ENCODE measurements at regions not wholly inside any gene's neighbourhood (a gene's known extent, or its start where the extent isn't known, plus 50 kb on each side); places are given as distances from the start of the nearest gene placed in this dataset.
"Not testable (repeated sequence)": the region's sequence is repeated elsewhere in the genome, so short reads cannot be mapped to it uniquely, and the experiment has no call there.

DNA sequence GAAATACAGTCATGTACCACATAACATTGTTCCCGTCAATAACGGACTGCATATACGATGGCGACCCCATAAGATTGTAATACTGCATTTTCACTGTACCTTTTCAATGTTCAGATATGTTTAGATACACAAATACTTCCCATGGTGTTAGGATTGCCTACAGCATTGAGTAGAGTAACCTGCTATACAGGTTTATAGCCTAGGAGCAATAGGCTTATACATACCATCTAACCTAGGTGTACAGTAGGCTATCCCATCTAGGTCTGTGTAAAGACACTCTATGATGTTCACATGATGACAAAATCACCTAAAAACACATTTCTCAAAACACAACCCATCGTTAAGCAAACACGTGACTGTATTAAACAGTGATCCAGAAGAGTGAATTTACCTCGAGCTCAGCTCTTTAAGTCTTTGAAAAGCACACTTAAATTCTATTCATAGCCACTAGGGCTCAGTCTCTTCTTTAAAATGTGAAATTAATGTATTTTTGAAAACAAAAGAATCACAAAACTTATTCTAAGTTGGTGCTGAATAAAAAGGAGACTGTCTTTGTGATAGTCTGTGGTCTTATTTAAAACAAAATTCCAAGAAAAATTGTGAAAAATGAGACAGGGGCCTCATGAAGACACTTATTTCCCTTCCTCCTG is 239.1 kb upstream of the ARID2 start:
- no peak for DNase-seq

DNA sequence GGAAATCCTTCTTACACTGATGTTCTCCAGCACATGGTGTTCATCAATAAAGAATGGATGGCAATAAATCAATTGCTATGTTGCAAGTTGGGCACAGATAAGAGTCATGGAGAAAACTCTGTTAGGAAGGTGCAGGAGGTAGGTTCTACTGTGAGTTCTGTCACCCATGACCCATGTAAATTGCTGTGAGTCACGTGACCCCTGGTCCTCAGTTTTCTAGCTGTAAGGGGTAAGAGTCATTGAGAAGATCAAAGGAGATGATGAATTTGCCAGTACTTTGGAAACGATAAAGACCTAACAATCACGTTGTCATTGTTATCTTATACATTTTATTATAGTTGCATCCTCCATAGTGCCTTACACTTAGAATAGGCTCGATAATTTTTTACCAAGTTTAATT is 235.2 kb upstream of the ARID2 start:
- DNase-seq, result no peak

DNA sequence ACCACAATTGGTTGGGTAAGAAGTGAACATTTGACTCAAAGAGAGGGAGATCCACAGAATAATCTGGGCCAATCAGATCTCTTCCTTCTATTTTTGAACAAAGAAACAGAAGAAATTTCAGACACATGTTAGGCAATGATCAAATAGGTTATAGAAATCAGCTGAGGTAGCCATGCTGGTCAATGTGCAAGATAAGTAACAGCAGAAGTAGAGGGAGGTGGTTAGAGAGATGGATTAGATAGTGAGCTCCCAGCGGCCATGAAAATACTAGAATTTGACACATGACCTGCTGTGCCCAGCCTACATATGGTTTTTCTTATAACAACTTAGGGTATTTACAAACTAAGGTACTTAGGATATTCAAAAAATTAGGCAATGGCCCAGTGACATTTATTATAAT is 230.9 kb upstream of the ARID2 start:
- no peak for DNase-seq

DNA sequence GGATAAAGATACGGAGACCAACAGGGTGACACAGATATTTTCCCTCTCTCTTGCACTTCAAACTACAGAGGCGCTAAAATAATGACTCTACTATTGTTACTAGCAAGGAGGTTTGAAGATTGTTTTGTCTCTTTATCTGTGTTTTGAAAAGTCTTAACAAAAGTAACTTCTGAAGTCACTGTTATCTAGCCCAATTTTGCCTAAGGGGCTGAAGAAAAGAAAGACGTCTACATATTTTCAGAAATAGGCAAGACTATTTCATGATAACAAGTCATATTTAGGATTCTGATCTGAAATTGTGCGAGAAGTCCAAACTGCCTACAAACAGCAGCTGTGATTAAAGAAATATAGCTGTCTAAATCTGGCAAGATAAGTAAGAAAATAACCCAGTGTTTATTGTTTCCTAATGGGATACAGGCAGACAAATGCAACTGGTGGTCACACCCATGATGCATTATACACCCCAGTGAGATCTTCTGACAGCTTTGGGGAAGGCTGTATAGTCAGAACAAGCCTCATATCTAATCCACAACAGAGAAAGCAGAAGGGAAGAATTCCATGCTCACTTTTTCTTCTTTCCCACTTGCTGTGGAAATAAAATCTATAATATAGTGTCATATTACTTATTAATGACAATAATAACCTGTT is 226.9 kb upstream of the ARID2 start:
- no peak for DNase-seq

DNA sequence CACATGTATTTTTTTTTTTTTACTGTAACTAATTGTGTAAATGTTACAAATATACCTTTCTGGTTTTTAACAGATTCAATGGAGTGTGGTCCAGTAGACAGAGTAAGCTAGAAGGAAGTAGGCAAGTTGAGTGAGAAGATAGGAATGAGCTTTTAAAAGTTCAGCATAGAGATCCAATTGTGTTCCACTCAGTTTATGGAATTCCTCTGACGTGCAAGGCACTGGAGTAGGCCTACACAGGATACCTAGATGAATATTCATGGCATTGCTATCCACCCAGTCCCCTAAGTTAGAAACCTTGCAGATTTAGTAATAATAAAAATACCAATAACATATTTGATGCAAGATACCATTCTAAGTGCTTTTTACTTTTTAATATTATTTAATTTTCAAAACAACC is 225.6 kb upstream of the ARID2 start:
- no peak for DNase-seq

DNA sequence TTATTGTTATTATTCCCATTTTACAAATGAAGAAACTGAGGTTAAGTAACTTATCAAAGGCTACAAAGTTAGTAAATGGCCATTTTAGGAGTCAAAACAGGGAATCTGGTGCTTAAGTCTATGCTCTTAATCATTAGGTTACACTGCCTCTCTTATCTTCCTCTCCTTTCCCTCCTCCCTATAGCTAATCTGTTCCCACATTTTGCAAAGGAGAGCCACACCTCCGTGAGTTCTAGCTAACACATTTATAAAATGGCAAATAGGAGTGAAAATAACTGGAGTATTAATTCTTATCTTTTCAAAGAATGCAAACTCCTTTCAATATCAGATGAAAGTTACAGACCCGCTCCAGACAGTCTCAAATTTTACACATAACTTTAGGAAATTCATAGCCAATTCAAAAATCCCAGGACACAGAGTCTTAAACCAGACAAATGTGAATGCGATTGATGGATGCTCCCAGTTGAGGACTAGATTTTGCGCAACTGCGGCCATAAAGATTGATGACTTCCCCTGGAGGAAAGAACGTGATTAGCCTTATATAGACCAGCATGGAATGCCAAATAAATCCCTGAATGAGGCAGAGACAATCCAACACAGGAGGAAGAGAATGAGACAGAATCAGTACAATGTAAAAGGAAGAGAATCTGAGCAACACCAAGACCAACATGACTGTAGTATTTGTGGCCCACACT is 225.0 kb upstream of the ARID2 start:
- DNase-seq, result no peak

DNA sequence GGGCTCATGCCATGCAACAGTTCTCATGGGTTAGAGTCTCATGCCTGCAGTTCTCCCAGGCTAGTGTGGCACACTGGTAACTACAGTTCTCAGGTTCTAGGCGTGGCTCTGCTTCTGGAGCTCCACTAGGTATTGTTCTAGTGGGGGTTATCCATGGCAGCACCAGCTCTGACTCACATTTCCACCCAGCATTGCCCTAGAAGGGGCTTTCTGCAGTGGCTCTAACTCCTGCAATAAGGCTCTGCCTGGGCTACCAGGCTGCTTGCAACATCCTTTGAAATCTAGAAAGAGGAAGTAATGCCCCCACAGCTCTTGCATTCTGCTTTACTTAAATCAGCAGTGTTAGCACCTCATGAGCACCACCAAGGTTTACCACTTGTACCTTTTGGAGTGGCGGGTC is 220.3 kb upstream of the ARID2 start:
- DNase-seq, result no peak

DNA sequence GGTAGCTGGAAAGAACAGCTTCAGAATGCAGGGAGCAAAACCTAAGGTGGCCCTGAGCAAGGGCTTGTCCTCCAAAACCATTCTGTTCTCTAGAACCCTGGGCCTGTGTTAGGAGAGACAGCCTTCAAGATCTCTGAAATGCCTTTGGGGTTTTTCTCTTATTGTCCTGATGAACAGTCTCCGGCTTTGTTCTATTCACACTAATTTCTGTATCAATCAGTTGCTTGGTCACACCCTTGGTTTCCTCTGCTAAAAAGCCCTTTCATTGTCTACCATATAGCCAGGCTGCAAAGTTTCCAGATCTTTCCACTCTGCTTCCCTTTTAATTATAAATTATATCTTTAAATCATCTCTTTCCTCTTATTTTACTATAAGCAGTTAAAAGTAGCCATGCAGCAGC is 219.9 kb upstream of the ARID2 start:
- DNase-seq, result no peak

DNA sequence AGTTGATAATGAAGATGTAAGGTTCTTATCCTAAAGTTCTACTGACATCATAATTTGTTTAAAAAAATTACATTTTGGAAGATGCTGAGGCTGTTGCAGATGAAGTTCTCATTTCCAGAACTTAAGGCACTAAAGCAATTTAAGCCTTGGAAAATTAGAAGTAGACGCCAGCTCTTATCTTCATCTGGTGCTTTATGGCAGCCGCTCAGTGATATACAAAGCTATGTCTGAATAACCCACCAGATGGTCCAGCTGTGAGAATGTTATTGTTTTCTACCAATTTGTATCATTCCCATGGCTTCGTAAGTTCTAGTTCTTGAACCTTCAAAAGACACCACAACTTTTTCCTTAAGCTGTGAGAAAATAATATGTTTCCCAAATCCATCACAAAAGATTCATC is 212.1 kb upstream of the ARID2 start:
- no peak for DNase-seq

DNA sequence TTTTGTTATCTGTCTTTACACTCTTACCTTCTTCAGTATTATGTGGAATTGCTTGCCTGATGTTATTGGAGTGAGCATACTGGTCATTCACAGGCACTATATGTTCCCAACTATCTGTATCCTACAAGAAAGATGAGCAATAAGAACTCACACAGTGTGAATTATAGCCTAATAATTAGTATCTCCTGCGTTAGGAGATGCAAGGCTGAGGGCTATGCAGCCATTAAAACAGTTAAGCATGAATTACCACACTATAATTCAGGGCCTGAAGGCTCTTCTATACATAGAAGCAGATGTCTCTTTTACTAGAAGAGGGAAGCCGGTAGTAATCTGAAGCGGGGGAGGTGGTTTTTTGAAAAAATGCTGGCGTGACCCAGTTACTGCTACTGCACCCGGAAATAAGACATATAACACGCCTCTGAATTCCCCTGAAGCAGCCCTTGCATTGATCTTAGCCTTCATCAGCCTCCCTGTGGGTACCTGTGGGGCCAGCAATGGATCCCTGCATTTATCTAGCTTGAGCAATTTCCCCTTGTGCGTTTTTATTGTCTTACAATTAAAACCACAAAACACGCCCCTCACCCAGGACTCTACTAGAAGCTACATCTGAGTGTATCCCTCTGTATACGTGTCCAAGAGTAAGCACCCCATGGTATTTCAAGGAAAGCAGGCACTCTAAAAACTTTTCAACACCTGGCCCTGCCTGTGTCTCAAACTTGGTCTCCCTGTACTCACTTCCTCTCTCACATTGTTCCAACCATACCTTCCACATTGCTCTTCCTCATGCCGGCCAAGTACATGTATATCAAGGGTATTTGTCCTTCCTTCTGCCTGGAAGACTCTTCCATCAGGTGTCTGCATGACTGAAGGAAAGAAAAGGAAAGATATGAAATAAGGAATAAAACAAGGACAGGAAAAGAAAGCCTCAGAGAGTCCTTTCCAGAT is 210.9 kb upstream of the ARID2 start:
- peak; percentile 44 for DNase-seq

DNA sequence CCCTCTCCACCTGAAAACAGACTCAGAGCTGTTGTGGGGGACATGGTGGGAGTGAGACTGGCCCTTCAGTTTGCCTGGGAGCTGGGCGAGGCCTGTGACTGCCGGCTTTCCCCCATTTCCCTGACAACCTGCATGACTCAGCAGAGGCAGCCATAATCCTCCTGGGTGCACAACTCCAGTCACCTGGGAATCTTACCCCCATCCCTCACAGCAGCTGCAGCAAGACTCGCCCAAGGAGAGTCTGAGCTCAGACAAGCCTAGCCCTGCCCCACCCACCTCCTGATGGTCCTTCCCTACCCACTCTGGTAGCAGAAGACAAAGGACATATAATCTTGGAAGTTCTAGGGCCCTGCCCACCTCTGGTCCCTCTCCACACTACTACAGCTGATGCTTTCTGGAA is 207.3 kb upstream of the ARID2 start:
- no peak for DNase-seq

DNA sequence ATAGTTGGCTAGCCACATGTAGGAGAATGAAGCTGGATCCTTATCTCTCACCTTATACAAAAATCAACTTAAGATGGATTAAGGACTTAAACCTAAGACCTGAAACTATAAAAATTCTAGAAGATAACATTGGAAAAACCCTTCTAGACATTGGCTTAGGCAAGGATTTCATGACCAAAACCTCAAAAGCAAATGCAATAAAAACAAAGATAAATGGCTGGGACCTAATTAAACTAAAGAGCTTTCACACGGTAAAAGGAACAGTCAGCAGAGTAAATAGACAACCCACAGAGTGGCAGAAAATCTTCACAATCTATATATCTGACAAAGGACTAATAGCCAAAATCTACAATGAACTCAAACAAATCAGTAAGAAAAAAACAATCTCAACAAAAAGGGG is 202.7 kb upstream of the ARID2 start:
- DNase-seq, result not testable (repeated sequence)

DNA sequence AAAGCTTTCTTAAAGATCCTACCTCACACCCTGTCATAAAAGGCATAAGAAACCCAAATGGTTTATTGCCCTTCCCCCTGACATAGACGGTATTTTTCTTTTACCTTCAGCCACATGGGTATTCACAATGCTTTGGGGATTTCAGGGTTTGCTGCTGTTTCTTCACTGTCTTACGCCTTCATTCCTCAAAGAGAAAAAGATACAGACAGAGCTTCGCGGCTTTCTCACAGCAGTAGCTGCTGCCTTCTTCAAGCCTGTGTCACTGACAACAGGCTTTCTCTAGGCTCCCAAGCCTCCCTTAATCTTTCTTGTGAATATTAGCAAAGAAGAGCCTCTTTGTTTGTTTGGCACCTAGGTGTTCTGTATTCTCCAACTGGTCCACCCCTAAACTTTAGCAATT is 197.4 kb upstream of the ARID2 start:
- DNase-seq, result no peak

DNA sequence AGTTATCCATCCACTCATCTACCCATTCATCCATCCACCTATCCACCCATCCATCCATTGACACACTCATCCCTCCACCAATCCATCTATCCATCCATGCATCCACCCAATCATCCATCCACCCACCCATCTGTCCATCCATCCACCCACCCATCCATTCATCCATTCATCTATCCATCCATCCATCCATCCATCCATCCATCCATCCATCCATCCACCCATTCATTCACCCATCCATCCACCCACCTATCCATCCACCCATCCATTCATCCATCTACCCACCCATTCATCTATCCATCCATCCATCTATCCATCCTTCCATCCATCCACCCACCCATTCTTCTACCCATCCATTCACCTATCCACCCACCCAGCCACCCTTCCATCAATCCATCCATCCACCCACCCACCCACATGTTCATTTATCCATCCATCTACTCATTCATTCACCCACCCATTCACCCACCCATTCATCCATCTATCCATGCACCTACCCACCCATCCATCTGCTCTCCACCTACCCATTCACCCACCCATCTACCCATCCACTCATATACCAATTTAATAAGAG is 193.8 kb upstream of the ARID2 start:
- no peak for DNase-seq

DNA sequence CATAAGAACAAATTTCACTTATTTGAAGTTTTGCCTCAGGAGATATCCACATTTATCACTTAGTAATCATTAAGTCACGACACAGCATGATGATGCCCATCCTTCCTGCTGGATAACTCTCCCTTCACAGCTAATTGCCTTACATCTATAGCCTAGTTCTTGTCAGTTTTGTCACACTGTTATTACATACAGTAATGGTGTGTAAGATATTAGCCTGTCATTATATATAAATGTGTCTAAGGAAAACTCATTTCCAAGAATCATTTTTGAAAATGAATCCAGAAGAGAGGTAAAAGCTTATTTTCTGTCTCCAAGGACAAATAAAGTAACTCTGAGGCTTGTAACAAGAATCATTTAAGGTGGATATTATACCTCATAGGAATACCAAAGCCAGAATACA is 193.2 kb upstream of the ARID2 start:
- DNase-seq, result no peak

DNA sequence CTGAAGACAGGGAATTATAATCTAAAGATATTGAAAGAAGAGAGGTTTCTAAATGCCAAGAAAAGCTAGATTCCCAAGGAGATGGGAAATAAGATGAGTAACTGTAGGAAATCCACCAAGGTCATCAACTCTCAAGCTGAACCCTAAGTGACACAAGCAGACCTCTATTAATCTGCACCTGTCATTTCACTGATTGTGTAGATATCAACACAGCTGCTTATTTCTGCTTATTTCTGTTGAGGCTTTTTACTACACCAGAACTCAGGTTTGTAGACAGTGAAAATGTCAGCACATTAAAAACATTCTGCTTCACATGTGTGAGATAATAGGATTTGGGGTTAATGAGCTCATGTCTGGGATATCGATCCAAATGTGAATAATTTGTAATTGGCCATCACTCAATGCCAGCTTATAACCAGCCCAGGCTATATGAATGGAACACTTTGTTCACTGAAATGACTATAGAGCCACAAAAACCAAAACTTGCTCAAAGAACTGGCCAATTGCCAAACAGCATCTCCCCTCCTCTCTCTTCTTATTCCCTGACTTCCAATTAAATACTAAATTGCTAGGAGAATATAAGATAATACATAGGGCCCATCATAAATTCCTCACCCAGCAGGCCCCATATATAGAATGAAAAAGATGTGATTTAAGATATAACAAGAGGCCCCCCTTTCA is 188.7 kb upstream of the ARID2 start:
- no peak for DNase-seq

DNA sequence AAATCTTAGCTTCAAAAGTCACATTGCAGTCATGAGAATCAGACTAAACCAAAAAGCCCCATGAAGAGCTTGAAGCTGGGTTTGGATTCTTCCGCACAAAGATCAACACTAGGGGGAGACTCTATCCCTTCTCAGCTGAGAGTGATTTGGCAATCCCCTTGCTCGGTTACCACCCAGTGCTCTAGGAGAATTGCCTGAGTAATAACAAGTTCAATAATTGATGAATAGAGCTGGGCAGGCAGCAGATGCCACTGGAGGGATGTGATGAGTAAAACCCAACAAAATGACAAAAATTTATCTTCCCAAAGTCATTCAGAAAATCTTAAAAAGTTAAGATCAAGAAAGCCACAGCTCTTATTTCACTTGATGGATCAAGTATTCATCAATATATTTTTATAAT is 185.6 kb upstream of the ARID2 start:
- DNase-seq, result peak; percentile 85

DNA sequence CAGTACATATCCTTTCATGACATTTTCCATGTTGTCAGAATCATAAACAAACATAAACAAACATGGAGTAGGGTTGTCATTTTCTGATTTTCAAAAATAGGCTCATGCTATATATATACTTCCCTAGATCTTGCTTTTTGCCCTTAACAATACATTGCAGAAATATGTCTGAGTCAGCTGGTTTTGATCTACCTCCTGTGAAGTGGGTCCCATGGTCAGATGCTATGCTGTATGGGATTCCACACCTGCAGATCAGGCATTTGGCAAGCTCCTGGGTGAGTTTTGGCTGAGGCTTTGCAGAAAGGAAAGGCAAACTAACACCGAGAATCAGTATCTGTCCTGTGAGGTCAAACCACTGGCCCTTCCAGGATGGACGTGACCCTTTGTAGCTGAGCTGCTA is 183.0 kb upstream of the ARID2 start:
- no peak for DNase-seq

DNA sequence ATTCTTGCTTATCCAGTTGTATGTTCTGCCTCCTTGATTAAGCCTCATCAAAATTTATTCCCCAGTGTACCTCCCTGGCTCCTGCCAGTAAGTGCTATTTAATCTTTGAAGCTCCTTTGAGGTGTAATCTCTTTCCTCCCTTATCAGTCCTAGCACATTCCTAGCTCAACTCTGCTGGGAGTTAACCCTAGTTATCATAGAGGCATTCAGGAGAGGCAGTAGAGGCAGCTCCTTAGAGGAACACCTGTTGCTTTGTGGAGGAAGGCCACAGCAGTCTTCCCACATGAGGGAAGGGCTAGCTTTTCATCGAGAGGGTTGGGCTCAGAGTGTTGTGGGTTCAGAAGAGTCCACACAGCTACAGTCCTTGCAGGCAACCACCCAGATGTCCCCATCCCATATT is 182.4 kb upstream of the ARID2 start:
- DNase-seq, result no peak

DNA sequence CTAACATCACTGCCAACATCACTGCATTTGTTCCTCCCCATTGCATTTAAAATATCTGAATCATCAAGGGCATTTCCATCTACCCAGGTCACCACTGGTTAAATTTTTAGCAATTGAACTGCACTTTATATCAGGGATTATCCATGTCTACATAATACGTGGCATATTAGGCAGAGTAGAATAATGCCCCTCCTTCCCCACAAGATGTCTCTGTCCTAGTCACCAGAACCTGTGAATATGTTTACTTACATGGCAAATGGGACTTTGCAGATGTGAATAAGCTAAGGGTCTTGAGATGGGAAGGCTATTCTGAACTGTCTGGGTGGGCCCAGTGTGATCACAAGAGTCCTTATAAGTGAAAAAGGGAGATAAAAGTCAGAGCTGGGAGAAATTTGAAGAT is 181.7 kb upstream of the ARID2 start:
- DNase-seq, result no peak

DNA sequence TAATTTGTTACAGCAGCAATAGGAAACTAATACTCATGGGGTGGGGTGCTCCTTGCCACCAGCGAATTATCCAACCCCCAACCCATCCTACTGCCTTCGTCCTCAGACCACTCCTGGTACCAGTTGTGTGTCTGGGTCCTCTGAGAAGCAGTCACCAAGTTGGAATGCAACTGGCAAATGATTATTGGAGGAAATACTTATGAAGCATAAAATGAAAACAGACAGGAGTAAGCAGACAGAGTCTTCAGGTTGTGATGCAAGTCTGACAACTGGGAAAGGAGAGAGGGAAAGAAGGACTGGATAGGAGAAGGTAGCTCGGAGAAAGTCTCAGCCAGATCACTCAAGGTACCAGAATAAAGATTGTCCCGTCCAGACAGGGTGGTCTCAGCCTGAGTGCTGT is 181.1 kb upstream of the ARID2 start:
- no peak for DNase-seq

DNA sequence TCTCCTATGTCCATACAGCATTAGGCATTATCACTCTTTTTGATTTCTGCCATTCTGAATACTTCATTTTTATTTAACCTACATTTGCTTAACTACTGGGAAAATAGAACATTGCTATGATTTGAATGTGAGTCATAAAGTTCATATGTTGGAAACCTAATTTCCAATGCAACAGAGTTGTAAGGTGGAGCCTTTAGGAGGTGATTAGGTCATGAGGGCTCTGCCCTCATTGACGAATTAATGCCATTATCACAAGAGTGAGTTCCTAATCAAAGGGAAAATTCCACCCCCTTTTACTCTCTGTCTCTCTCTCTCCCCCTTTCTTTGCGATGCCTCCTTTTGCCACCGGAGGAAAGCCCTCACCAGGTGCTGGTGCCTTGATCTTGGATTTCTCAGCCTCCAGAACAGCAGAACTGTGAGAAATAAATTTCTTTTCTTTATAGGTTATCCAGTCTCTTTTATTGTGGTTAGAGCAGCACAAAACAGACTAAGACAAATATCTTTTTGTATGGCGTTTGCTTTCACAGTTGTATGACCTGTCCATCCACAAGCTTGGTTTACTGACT is 180.1 kb upstream of the ARID2 start:
- no peak for DNase-seq
